NCI-H2029 (cell line): ENCODE measurements at regions not wholly inside any gene's neighbourhood (a gene's known extent, or its start where the extent isn't known, plus 50 kb on each side); places are given as distances from the start of the nearest gene placed in this dataset.

Experiments used
- DNase-seq: peaks from one replicate; lab custom pipeline; 2025; lab: John Stamatoyannopoulos, UW

DNA sequence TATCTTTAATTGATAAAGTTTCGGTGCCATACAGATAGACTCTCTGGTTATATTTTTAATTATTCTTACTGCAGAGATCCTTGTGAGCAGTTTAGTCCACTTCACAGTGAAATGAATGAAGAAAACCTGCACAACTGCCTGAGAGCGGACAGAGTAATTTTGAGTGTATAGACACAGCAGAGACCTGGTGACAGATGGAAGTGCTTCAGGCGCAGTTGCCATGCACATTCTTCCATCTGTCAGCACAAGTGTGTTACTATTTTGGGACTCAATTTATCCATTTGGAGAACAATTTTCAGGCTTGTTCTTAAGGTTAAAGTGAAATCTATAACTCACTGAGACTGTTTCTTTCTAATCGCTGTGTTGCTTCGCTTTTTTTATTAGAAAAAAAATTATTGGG, 147.8 kb upstream of the SPHKAP start:
- DNase-seq = no peak

DNA sequence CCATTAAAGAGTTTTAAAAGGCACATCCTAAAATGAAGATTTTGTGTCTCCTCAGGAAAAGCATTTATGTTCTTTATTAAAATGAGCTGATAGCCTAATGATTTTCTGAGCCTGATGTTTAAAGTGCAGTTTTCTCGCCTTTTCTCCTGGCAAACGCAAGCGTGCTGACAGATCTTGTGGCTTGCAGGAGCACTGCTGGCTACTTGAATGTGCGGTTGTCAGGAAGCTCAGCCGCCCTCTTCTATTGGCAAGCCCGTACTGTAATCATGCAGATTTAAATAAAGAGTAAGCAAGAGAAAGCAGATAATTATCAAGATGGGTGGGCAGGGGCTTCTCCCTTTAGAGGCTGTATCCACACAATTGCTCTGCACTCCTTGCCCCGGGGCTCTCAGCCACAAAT, 139.5 kb upstream of the SPHKAP start:
- DNase-seq = no peak

- DNase-seq = no peak
These were observed 136.7 kb upstream of the SPHKAP start for GRCh38 chr2:228318218-228318617.

- no peak for DNase-seq
These were observed 130.7 kb upstream of the SPHKAP start for GRCh38 chr2:228312172-228312571.

- no peak for DNase-seq
These were observed 122.5 kb upstream of the SPHKAP start for GRCh38 chr2:228303960-228304359.

GRCh38 chr2:228283491-228284171, 102.1 kb upstream of the SPHKAP start:
- DNase-seq = no peak

GRCh38 chr2:228282376-228282775, 100.9 kb upstream of the SPHKAP start:
- DNase-seq = no peak

DNA sequence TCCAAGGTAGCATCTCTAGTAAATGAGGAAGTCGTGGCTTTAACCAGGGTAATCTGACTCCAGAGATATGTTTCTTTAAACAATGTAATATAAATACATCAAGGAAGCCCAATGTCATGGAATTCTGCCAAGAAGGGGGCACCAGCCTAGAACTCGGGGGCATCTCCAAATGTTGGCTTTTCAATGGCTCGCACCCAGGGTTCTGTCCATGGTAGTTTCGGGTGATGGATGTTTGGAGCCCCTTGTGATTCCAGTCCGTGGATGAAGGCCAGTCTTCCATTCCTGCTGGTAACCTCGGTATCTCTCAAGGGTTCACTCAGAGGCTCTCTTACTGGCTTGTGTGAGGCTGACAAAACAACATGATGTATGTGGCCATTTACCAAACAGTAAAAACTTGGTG, 91.7 kb upstream of the SPHKAP start:
- DNase-seq = no peak

- no peak for DNase-seq
These were observed 87.9 kb upstream of the SPHKAP start for GRCh38 chr2:228269351-228269750.

- DNase-seq = peak; percentile 6
These were observed 87.3 kb upstream of the SPHKAP start for GRCh38 chr2:228268756-228269155.

DNA sequence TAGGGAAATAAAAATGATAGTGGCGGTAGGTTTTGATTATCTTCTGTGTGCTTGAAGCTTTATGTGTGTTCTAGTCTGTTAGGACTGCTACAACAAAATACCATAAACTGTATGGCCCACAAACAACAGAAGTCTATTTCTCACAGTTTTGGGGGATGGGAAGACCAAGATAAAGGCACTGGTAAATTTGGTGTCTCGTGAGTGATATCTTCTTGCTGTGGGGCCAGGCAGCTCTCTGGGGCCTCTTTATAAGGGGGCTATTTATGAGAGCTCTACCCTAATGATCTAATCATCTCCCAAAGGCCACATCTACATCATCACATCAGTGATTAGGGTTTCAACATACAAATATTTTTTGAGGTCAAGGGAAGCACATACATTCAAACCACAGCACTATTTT, 86.8 kb upstream of the SPHKAP start:
- DNase-seq = no peak

GRCh38 chr2:228263156-228263555, 81.7 kb upstream of the SPHKAP start:
- no peak for DNase-seq

DNA sequence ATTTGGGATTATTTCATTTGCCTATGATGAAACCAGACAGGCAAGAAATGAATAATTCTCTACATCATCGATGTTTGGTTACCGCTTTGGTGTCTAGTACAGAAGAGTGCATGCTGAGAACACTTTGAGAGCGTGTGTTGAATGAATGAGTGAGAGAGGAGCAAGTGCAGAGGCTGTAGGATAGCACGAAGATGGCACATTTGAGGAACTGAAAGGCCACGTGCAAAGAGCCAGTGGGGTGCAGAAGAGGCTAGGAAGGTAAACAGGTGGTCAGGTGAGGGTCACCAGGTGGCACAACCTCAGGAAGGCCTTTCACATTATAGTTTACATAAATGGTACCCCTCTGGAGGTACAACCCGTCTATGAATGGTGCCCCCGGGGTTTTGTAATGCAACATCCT, 80.1 kb upstream of the SPHKAP start:
- no peak for DNase-seq

DNA sequence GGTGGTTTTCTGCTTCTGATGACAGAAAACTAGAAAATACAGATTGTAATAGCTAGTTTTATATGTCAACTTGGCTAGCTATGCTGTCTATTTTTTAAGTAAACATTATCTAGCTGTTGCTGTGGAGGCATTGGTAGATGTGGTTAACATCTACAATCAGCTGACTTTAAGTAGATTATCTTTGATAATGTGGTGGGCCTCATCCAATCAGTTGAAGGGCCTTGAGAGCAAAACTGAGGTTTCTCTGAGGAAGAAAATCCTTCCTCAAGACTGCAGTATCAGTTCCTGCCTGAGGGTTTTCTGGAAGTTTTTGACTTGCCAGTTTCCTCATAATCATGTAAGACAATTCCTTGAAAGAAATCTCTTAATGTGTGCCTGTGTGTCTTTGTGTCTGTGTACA, 75.9 kb upstream of the SPHKAP start:
- DNase-seq = no peak

DNA sequence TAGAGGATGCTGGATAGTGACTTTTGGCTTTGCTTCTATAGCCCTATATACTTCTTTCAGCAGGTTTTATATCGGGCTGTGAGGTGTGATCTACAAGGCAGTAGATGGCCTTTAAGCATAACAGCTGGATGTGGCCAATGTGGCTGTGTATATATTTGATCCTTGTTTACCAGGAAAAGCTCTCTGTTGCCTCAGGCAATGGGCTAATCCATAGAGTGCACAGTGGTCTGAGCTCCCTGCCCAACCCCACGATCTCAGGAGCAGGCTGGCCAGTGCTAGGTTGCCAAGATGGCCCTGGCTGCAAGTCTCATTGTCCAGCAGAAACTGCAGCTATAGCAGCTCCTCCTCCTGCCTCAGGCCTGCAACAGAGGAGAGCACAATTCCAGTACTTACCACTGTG, 72.3 kb upstream of the SPHKAP start:
- no peak for DNase-seq

- DNase-seq = no peak
These were observed 65.8 kb upstream of the SPHKAP start for GRCh38 chr2:228247335-228247734.

GRCh38 chr2:228245601-228246000, 64.1 kb upstream of the SPHKAP start:
- DNase-seq = no peak

DNA sequence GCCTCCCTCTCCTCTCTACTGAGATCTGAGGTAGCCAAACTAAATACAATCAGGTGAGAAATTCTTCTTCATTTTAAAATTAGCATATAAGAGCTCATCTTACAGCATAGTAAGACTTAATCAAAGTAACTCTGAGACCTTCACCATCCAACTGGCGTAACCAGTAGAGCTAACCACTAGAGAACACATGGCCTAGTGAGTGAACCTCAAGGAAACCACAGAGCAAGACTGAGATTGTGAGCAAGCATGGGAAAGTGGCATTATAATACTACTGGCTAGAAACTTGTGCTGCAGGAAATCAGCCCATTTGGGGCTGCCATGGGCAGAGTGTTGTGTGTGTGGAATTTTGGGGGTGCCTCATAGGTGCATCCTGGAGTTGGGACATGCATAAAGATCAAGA, 61.1 kb upstream of the SPHKAP start:
- no peak for DNase-seq

DNA sequence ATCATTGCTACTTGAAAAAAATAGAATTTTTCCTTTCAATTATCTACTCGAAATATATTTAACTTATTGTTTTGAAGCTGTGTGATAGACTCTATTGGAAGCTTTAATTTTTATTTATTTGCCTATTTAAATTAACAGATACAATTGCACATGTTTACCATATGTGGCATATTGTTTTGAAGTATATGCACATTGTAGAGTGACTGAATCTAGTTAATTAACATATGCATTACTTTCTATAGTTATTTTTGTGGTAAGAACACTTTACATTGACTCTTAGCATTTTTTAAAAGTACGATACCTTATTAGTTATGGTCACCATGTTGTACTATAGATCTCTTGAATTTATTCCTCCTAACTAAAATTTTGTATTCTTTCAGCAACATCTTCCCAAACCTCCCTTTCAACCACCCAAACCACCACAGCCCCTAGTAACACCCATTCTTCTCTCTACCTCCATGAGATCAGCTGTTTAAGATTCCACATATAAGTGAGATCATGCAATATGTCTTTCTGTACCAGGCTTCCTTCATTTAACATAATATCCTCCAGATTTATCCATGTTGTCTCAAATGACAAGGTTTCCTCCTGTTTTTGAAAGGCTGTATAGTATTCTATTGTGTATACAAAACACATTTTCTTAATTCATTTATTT, 58.5 kb upstream of the SPHKAP start:
- no peak for DNase-seq

DNA sequence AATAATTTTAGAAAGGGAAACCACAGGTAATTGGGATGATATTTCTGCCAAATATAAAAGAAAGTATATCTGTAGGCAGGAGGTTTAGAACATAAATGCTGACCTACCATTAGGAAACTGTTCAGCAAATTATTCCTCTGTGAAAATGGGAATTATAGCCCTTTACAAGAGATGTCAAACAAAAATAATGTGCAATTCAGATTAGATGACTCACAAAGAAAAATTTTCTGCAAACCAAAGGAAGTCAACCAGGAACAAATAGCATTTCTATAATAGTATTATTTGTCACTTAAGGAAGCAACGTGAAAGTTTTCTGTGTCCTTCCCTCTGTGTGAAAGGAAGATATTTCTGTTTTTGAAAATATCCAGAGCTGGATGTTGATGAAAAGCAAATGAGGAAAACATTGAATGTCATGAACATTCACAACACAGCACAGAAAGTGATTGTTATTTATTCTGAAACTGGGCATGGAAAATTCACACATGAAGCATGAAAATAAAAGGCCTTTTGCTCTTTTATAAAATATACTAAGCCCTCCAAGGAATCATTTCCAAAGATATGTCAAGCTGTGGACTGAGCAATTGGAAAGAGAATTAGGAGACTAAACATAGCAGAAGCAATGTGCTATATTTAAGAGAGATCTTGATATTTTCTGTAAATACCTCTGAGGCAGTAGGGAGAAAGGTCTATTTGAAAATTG, 57.9 kb upstream of the SPHKAP start:
- DNase-seq = no peak
